ENCODE measurements at regions not wholly inside any gene's neighbourhood (a gene's known extent, or its start where the extent isn't known, plus 50 kb on each side); places are given as distances from the start of the nearest gene placed in this dataset.

- TF ChIP-seq, protein P1, sequence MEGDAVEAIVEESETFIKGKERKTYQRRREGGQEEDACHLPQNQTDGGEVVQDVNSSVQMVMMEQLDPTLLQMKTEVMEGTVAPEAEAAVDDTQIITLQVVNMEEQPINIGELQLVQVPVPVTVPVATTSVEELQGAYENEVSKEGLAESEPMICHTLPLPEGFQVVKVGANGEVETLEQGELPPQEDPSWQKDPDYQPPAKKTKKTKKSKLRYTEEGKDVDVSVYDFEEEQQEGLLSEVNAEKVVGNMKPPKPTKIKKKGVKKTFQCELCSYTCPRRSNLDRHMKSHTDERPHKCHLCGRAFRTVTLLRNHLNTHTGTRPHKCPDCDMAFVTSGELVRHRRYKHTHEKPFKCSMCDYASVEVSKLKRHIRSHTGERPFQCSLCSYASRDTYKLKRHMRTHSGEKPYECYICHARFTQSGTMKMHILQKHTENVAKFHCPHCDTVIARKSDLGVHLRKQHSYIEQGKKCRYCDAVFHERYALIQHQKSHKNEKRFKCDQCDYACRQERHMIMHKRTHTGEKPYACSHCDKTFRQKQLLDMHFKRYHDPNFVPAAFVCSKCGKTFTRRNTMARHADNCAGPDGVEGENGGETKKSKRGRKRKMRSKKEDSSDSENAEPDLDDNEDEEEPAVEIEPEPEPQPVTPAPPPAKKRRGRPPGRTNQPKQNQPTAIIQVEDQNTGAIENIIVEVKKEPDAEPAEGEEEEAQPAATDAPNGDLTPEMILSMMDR (IDR thresholded peaks at IDR 0.05), result no peak
- no peak for TF ChIP-seq POLR2A (IDR thresholded peaks at IDR 0.05)
Observed at GRCh38 chr12:28034271-28034670, 61.7 kb upstream of the PTHLH start.
